IMR-90 (cell line): ENCODE measurements at regions not wholly inside any gene's neighbourhood (a gene's known extent, or its start where the extent isn't known, plus 50 kb on each side); places are given as distances from the start of the nearest gene placed in this dataset.
"Not testable (repeated sequence)": the region's sequence is repeated elsewhere in the genome, so short reads cannot be mapped to it uniquely, and the experiment has no call there.

ENCODE experiments used
- BHLHE40 ChIP-seq: fragments of 150-350 bp; IDR thresholded peaks from 2 replicates; pipeline ENCODE4 v1.6.1; 2016; ENCODE audit warnings: mild to moderate bottlenecking, low read depth, low read length
- CEBPB ChIP-seq: IDR thresholded peaks from 2 replicates; pipeline ENCODE4 v1.6.1; 2012; ENCODE audit warnings: low read depth, low read length, improper control_type of control experiment
- FOS ChIP-seq: fragments of 150-350 bp; IDR thresholded peaks from 2 replicates; pipeline ENCODE4 v1.6.1; 2016; ENCODE audit warnings: low read depth, low read length
- MAFK ChIP-seq: IDR thresholded peaks from 2 replicates; pipeline ENCODE4 v1.6.1; 2012; ENCODE audit warnings: low read depth, low read length, improper control_type of control experiment
- MAZ ChIP-seq: IDR thresholded peaks from 2 replicates; pipeline ENCODE4 v1.6.1; 2012; ENCODE audit warnings: low read depth, mild to moderate bottlenecking, low read length, improper control_type of control experiment, moderate library complexity, borderline replicate concordance
- MXI1 ChIP-seq: IDR thresholded peaks from 2 replicates; pipeline ENCODE4 v1.6.1; 2012; ENCODE audit warnings: low read depth, mild to moderate bottlenecking, low read length, moderate library complexity, borderline replicate concordance
- POLR2A ChIP-seq: IDR thresholded peaks from 2 replicates; pipeline ENCODE4 v1.6.1; 2012; ENCODE audit warnings: mild to moderate bottlenecking, low read depth, low read length
- RAD21 ChIP-seq: IDR thresholded peaks from 2 replicates; pipeline ENCODE4 v1.6.1; 2012; ENCODE audit warnings: low read length, improper control_type of control experiment
- RFX5 ChIP-seq: IDR thresholded peaks from 2 replicates; pipeline ENCODE4 v1.8.0; 2012; ENCODE audit warnings: low read depth, mild to moderate bottlenecking, low read length, moderate library complexity
- SMC3 ChIP-seq: fragments of 150-350 bp; IDR thresholded peaks from 2 replicates; pipeline ENCODE4 v1.6.1; 2016; ENCODE audit warnings: low read depth, mild to moderate bottlenecking, antibody characterized with exemption, low read length, moderate library complexity
- TF ChIP-seq, protein P1 (sequence below): conservative IDR thresholded peaks from 2 replicates; pipeline ENCODE4 v1.5.1; 2012; ENCODE audit warnings: mild to moderate bottlenecking, low read depth, low read length, improper control_type of control experiment

DNA sequence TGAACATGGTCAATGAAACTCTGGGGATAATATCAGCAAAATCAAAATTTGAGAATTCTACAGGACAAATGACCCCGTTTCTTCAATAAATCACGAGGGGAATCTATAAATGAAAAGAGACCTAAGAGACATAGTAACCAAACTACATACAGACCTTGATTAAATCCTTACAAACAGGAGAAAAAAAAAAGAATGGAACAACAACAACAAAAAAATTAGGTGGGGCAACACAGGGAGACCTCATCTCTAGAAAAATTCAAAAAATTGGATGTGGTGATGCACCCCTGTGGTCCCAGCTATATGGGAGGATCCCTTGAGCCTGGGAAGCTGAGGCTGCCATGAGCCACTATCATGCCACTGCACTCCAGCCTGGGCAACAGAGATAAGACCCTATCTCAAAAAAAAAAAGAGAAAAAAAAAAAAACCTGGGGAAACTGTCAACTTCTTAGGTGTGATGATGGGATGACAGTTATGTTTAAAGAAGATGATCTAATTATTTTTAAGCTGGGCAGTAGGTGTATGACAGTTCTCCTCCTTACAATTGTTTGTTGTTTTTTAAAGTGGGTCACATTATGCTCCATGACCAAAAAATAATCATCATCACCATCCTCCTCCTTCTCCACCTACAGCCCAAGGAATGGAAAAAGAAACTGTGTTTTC, 146.4 kb upstream of the EFCAB3 start:
- TF ChIP-seq, protein P1, sequence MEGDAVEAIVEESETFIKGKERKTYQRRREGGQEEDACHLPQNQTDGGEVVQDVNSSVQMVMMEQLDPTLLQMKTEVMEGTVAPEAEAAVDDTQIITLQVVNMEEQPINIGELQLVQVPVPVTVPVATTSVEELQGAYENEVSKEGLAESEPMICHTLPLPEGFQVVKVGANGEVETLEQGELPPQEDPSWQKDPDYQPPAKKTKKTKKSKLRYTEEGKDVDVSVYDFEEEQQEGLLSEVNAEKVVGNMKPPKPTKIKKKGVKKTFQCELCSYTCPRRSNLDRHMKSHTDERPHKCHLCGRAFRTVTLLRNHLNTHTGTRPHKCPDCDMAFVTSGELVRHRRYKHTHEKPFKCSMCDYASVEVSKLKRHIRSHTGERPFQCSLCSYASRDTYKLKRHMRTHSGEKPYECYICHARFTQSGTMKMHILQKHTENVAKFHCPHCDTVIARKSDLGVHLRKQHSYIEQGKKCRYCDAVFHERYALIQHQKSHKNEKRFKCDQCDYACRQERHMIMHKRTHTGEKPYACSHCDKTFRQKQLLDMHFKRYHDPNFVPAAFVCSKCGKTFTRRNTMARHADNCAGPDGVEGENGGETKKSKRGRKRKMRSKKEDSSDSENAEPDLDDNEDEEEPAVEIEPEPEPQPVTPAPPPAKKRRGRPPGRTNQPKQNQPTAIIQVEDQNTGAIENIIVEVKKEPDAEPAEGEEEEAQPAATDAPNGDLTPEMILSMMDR: not testable (repeated sequence)
- not testable (repeated sequence) for TF ChIP-seq MAFK, FOS, RFX5, POLR2A, CEBPB, BHLHE40, MAZ, RAD21, MXI1, SMC3
